GM12873 (cell line): ENCODE measurements at regions not wholly inside any gene's neighbourhood (a gene's known extent, or its start where the extent isn't known, plus 50 kb on each side); places are given as distances from the start of the nearest gene placed in this dataset.

Experiments used
- CTCF ChIP-seq: IDR thresholded peaks from 2 replicates; pipeline ENCODE4 v1.5.1; 2012; ENCODE audit warnings: low read depth, mild to moderate bottlenecking, moderate library complexity, low read length, control low read depth; ENCODE audit not compliant: insufficient read depth; ENCODE audit errors: missing control alignments

DNA sequence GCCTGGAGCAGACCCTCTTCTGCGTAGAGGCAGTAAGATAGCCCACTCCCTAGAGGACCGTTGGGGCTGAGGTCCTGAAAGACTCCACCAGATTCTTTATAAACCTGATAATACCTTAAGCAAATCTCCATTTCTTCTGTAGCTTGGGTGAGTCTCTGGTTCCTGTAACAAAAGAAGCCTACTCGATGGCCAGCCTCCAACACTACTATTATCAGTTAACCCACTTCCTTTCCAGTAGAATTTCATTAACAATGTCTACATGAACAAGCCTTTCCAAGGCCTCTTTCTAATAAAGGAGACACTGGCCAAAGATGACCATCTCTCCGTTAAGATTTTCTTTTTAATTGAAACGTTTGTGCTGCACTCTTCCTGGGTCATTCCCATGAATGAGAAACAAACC is 201.7 kb upstream of the KCTD7 start:
- TF ChIP-seq CTCF: no peak

- TF ChIP-seq CTCF: no peak
These were observed 200.7 kb upstream of the KCTD7 start for GRCh38 chr7:66427956-66428355.

GRCh38 chr7:66429498-66430163 is 199.1 kb upstream of the KCTD7 start:
- no peak for TF ChIP-seq CTCF

GRCh38 chr7:66430164-66430545 is 198.5 kb upstream of the KCTD7 start:
- TF ChIP-seq CTCF: no peak

GRCh38 chr7:66442385-66442784 is 186.3 kb upstream of the KCTD7 start:
- TF ChIP-seq CTCF: no peak

GRCh38 chr7:66443946-66444345 is 184.7 kb upstream of the KCTD7 start:
- no peak for TF ChIP-seq CTCF

DNA sequence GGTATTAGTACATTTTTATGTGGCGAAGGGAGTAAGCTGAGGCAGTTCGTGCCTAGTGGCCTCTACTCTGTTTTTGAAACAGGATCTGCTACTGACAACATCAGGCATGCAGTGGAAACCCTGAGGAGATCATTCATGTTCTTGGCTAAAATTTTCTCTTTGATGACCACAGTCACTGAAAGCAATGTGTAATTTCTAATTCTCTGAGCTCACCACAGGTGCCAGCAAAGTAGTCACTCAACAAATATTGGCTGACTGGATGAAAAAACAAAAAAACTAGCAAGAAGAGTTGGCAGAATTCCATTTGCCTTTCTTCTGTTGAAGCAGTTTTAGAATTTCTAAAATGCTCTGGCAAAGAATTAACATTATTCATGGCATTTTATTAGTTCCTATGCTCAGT is 176.5 kb upstream of the KCTD7 start:
- TF ChIP-seq CTCF: no peak
